ENCODE measurements at regions not wholly inside any gene's neighbourhood (a gene's known extent, or its start where the extent isn't known, plus 50 kb on each side); places are given as distances from the start of the nearest gene placed in this dataset.

GRCh38 chr12:25771476-25771875, 187.0 kb upstream of the RASSF8 start:
- TF ChIP-seq NR2C2 (CRISPR knock-in tag; IDR thresholded peaks at IDR 0.05) (no peak), ZNF425 (CRISPR knock-in tag; conservative IDR thresholded peaks at IDR 0.05) (no peak), IRF1 (CRISPR knock-in tag; IDR thresholded peaks at IDR 0.05) (no peak), CTCF (IDR thresholded peaks at IDR 0.05) (no peak), TEAD4 (CRISPR knock-in tag; IDR thresholded peaks at IDR 0.05) (no peak)
